NB4 (cell line): ENCODE measurements at regions not wholly inside any gene's neighbourhood (a gene's known extent, or its start where the extent isn't known, plus 50 kb on each side); places are given as distances from the start of the nearest gene placed in this dataset.

ENCODE experiments used
- CTCF ChIP-seq: IDR thresholded peaks from one replicate; pipeline ENCODE4 v1.5.1; 2012; ENCODE audit warnings: low read depth, low read length
- POLR2A ChIP-seq: IDR thresholded peaks from 2 replicates; pipeline ENCODE4 v1.6.1; 2011; ENCODE audit warnings: mild to moderate bottlenecking; ENCODE audit not compliant: insufficient read length; ENCODE audit errors: extremely low read depth

- TF ChIP-seq CTCF (no peak), POLR2A (no peak)
Observed at GRCh38 chr5:125274938-125275724, 528.7 kb upstream of the ZNF608 start.
